ENCODE measurements at regions not wholly inside any gene's neighbourhood (a gene's known extent, or its start where the extent isn't known, plus 50 kb on each side); places are given as distances from the start of the nearest gene placed in this dataset.
A peak's percentile ranks its signal among the peaks of the same experiment; 100 is the strongest.

DNA sequence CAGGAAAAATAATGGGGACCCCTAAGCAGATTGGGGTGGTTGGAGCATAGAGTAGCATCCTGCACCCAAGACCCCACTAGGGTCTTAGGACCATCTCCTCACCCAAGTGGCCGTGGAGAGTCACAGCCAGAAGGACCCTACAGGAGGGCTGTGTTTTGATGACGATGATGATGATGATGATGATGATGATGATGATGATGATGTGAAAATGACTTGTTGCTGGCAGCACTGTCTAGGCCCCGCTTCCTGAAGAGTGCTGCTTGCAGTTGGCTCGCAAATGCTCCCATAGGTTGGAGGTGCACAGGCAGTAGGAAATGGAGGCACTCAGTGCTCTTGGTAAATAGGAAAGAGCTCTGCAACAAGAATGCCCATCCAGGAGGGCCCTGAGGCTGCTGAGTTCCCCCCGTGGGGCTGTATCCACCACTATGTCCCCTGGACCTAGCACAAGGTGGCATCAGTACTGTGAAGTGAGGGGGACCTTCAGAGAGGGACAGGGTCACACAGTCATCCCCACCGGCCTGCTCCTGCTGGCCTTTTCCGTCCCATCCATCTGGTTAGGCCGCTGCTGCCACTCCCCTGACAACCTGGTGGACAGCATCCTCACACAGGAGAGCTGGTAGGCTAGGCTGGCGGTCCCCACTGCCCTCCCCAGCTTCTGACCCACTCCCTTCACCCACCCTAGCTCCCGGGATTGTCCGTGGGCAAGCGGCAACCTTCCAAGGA, 139.6 kb downstream of the FOXD2 start:
- no peak for DNase-seq
- 77 to 80% methylated on average over 5 to 8 of the region's 12 CpGs for WGBS, 2 donors
- intact Hi-C loops (cut with DNase I): no loop called here

DNA sequence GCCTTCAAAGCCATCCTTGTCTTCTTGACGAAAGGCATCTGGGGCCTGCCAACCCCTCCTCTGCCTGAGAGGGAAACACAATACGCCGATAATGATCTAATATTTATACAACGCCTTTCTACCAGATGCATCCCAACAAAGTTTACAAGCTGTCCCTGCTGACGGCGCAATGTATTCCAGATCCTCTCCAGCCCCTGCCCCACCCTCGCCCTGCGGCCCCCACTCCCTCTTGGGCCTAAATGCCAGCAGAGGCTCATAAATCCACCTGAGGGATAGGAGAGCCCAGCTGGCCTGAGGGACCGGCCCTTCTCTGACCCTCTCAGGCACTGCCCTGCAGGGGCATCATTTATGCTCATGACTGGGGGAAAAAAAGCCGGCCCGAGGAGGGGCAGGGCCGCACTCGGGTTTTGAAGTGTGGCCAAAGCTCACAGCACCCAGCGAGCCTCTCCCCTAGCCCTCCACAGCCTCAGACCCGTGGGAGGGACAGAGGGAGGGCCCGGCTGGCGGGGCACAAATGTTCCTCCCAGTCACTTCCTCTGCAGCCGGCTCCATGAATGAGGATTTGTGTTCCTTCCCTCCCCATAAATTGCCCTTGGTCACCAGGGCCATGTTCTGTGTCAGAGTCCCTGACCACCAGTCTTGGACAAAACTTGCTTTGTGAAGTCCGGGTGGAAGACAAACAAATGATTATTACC, 140.3 kb downstream of the FOXD2 start:
- Histone ChIP-seq H3K4me3 (no peak overlapping the region), H3K36me3 (no peaks in the 10 kb centered on the region), H3K27me3 (peaks cover 0 to 88% (median 0%) of the 10 kb centered on the region in 4 donors), H3K9me3 (no peaks in the 10 kb centered on the region), H3K4me1 (peaks cover 0 to 6% (median 0%) of the 10 kb centered on the region in 3 donors), H3K27ac (peak overlapping the region in 2 of 4 donors; percentile 31 to 46)
- 26 to 70% methylated on average over 8 to 9 of the region's 19 CpGs for WGBS, 2 donors
- TF ChIP-seq, protein P1, sequence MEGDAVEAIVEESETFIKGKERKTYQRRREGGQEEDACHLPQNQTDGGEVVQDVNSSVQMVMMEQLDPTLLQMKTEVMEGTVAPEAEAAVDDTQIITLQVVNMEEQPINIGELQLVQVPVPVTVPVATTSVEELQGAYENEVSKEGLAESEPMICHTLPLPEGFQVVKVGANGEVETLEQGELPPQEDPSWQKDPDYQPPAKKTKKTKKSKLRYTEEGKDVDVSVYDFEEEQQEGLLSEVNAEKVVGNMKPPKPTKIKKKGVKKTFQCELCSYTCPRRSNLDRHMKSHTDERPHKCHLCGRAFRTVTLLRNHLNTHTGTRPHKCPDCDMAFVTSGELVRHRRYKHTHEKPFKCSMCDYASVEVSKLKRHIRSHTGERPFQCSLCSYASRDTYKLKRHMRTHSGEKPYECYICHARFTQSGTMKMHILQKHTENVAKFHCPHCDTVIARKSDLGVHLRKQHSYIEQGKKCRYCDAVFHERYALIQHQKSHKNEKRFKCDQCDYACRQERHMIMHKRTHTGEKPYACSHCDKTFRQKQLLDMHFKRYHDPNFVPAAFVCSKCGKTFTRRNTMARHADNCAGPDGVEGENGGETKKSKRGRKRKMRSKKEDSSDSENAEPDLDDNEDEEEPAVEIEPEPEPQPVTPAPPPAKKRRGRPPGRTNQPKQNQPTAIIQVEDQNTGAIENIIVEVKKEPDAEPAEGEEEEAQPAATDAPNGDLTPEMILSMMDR (IDR thresholded peaks at IDR 0.05): no peak
- TF ChIP-seq POLR2A (IDR thresholded peaks at IDR 0.05): no peak
- no peak for DNase-seq
- intact Hi-C loops (cut with DNase I): no loop called here

More for the DNA sequence above, 139.6 kb downstream of the FOXD2 start:
- Histone ChIP-seq H3K27ac (no peak overlapping the region), H3K4me1 (peaks cover 0 to 6% (median 0%) of the 10 kb centered on the region in 3 donors), H3K27me3 (peaks cover 0 to 88% (median 0%) of the 10 kb centered on the region in 4 donors), H3K4me3 (no peak overlapping the region), H3K9me3 (no peaks in the 10 kb centered on the region), H3K36me3 (no peaks in the 10 kb centered on the region)
- TF ChIP-seq POLR2A (IDR thresholded peaks at IDR 0.05): no peak
- TF ChIP-seq, protein P1 (IDR thresholded peaks at IDR 0.05): no peak

DNA sequence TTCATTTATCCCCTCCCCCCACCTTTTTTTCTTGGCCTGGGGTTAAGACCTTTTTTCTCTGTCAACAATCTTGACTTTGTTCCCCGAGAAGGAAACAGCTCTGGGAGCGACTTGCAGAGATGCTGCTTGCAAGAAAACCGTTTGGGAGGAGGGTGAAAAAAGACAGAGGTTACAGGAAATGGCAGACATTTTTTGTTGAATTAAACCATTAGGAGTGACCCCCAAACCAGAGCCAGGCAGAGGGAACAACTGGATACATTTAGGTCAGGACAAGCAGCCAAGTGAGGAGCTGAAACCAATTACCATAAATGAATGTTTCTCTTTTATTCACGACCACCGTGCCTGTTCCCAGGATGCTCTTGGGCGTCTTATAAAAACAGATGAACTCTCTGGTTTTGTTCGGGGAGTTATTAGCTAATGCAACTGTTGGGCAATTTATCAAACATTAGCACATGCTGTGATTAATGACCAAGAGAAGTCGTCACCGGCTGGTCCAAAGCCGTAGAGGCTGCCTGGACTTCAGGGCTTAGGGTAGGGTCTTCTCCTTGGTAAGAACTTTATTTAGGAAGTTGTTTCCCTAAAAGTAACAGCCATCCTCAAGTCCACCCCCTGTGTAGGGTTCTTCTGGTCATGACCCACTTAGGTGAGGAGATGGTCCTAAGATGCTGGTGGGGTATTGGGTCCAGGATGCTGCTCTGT, 141.0 kb downstream of the FOXD2 start:
- H3K36me3 ChIP-seq: no peaks in the 10 kb centered on the region
- DNase-seq: no peak
- peaks cover 0 to 6% (median 0%) of the 10 kb centered on the region in 3 donors for H3K4me1 ChIP-seq
- WGBS, 2 donors: 31 to 38% methylated on average over 10 of the region's 10 CpGs
- H3K4me3 ChIP-seq: no peak overlapping the region
- no peak for TF ChIP-seq POLR2A (IDR thresholded peaks at IDR 0.05)
- TF ChIP-seq, protein P1 (IDR thresholded peaks at IDR 0.05): no peak
- intact Hi-C loops (cut with DNase I): no loop called here
- H3K27ac ChIP-seq: peak overlapping the region in 2 of 4 donors; percentile 31 to 46
- H3K9me3 ChIP-seq: no peaks in the 10 kb centered on the region
- peaks cover 0 to 85% (median 0%) of the 10 kb centered on the region in 4 donors for H3K27me3 ChIP-seq

DNA sequence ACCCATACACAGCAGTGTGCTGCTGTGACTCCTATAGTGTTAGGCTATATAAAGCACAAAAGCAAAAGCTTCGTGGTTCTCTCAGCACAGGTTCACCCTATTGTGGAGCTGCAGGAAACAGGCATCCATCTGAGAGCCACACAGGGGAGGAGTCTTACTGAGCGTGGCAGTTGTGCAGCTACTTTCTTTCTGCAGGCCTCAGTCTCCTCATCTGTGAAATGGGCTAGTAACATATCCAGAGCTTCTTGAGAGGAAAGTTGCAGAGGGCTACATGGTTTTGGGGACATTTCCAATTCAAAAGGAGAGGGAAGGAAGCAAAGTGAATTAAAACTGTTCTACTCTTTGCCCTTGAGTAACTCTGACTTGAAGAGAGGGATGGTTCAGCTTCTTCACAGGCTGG, 142.0 kb downstream of the FOXD2 start:
- no peak for DNase-seq
- TF ChIP-seq POLR2A (IDR thresholded peaks at IDR 0.05): no peak
- TF ChIP-seq, protein P1 (IDR thresholded peaks at IDR 0.05): no peak
- H3K9me3 ChIP-seq: no peaks in the 10 kb centered on the region
- WGBS, 2 donors: 66 to 71% methylated on average over 1 to 2 of the region's 2 CpGs
- intact Hi-C loops (cut with DNase I): no loop called here
- peaks cover 0 to 6% (median 0%) of the 10 kb centered on the region in 3 donors for H3K4me1 ChIP-seq
- no peak overlapping the region for H3K4me3 ChIP-seq
- H3K27me3 ChIP-seq: peaks cover 0 to 79% (median 0%) of the 10 kb centered on the region in 4 donors
- no peak overlapping the region for H3K27ac ChIP-seq
- H3K36me3 ChIP-seq: no peaks in the 10 kb centered on the region

All from esophagus squamous epithelium (tissue), 5 donors.